GM23338 (cell line): ENCODE measurements at regions not wholly inside any gene's neighbourhood (a gene's known extent, or its start where the extent isn't known, plus 50 kb on each side); places are given as distances from the start of the nearest gene placed in this dataset.

ENCODE experiments used
- CREB1 ChIP-seq: fragments of 250-450 bp; sonication (Bioruptor Pico); IDR thresholded peaks from 2 replicates; pipeline ENCODE4 v1.5.0; 2020; ENCODE audit warnings: low read depth, mild to moderate bottlenecking, moderate library complexity
- EZH2 ChIP-seq: fragments of 200-600 bp; sonication (generic); IDR thresholded peaks from one replicate; pipeline ENCODE4 v1.8.0; 2017; ENCODE audit warnings: antibody characterized with exemption, mild to moderate bottlenecking, low read depth; ENCODE audit not compliant: unreplicated experiment
- NANOG ChIP-seq: IDR thresholded peaks from 2 replicates; pipeline ENCODE4 v1.6.1; 2016; ENCODE audit warnings: antibody characterized with exemption, borderline replicate concordance
- POLR2AphosphoS5 ChIP-seq: IDR thresholded peaks from 2 replicates; pipeline ENCODE4 v1.6.1; 2016; ENCODE audit warnings: antibody characterized with exemption, low read depth
- STAT1 ChIP-seq: IDR thresholded peaks from one replicate; pipeline ENCODE4 v1.6.1; 2016; ENCODE audit warnings: antibody characterized with exemption; ENCODE audit not compliant: unreplicated experiment
- TF ChIP-seq, protein P1 (sequence below), 2 experiments: fragments of 200-600 bp in 1 of 2; sonication (generic) in 1 of 2; conservative IDR thresholded peaks; 2 replicates each; pipeline versions ENCODE4 v1.5.1 to v1.6.1; 2016 to 2017; ENCODE audit warnings: antibody characterized with exemption in 2 of 2, low read depth in 2 of 2, mild to moderate bottlenecking in 2 of 2, moderate library complexity in 1 of 2

DNA sequence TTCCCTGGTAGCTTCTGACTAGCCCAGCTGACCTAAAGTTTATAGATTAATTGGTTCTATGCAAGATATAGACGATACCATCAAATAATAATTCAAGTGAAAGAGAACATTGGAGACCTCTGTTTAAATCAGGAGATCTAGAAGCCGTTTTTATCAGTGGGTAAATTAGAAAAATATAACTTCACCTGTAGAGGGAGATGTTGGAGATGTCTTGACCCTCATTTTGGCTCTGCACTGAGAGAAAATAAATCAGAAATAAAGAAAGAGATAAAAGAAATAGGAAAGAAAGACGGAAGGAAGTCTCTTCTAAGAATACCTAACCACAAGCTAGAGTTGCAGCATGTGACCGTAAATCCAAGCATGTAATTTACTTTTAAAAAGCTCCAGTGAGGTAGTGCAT, 684.5 kb downstream of the C12orf50 start:
- no peak for TF ChIP-seq EZH2
- TF ChIP-seq CREB1 (CRISPR knock-in tag), result no peak
- TF ChIP-seq POLR2AphosphoS5, result no peak
- no peak for TF ChIP-seq STAT1
- TF ChIP-seq, protein P1, sequence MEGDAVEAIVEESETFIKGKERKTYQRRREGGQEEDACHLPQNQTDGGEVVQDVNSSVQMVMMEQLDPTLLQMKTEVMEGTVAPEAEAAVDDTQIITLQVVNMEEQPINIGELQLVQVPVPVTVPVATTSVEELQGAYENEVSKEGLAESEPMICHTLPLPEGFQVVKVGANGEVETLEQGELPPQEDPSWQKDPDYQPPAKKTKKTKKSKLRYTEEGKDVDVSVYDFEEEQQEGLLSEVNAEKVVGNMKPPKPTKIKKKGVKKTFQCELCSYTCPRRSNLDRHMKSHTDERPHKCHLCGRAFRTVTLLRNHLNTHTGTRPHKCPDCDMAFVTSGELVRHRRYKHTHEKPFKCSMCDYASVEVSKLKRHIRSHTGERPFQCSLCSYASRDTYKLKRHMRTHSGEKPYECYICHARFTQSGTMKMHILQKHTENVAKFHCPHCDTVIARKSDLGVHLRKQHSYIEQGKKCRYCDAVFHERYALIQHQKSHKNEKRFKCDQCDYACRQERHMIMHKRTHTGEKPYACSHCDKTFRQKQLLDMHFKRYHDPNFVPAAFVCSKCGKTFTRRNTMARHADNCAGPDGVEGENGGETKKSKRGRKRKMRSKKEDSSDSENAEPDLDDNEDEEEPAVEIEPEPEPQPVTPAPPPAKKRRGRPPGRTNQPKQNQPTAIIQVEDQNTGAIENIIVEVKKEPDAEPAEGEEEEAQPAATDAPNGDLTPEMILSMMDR (conservative IDR thresholded peaks at IDR 0.05; ENCODE audit: low read depth in 2 of 2), result peak; percentile 48 to 58
- TF ChIP-seq NANOG, result no peak
